ENCODE measurements at regions not wholly inside any gene's neighbourhood (a gene's known extent, or its start where the extent isn't known, plus 50 kb on each side); places are given as distances from the start of the nearest gene placed in this dataset.

- TF ChIP-seq TAF1 (IDR thresholded peaks at IDR 0.05; ENCODE audit: borderline replicate concordance, insufficient read depth, low read length), result no peak
- no peak for TF ChIP-seq SIN3A (IDR thresholded peaks at IDR 0.05; ENCODE audit: borderline replicate concordance, insufficient read depth, low read length)
- TF ChIP-seq POLR2AphosphoS5 (IDR thresholded peaks at IDR 0.05; ENCODE audit: low read depth, low read length), result no peak
- no peak for TF ChIP-seq REST (IDR thresholded peaks at IDR 0.05; ENCODE audit: insufficient read depth in 1 of 2, low read depth in 2 of 2, low read length in 2 of 2)
- no peak for TF ChIP-seq FOXP2 (optimal IDR thresholded peaks at IDR 0.05; ENCODE audit: borderline replicate concordance, extremely low read depth, extremely low read length, insufficient read depth)
These were observed 693.6 kb upstream of the AUTS2 start for GRCh38 chr7:68904630-68905029.

GRCh38 chr7:68911754-68912153 lies 686.5 kb upstream of the AUTS2 start:
- TF ChIP-seq POLR2AphosphoS5 (IDR thresholded peaks at IDR 0.05; ENCODE audit: low read depth, low read length) (no peak), FOXP2 (optimal IDR thresholded peaks at IDR 0.05; ENCODE audit: borderline replicate concordance, extremely low read depth, extremely low read length, insufficient read depth) (no peak), TAF1 (IDR thresholded peaks at IDR 0.05; ENCODE audit: borderline replicate concordance, insufficient read depth, low read length) (no peak), REST (IDR thresholded peaks at IDR 0.05; ENCODE audit: insufficient read depth in 1 of 2, low read depth in 2 of 2, low read length in 2 of 2) (no peak), SIN3A (IDR thresholded peaks at IDR 0.05; ENCODE audit: borderline replicate concordance, insufficient read depth, low read length) (no peak)

GRCh38 chr7:68914006-68914405 lies 684.3 kb upstream of the AUTS2 start:
- TF ChIP-seq SIN3A (IDR thresholded peaks at IDR 0.05; ENCODE audit: borderline replicate concordance, insufficient read depth, low read length) (no peak), FOXP2 (optimal IDR thresholded peaks at IDR 0.05; ENCODE audit: borderline replicate concordance, extremely low read depth, extremely low read length, insufficient read depth) (no peak), REST (IDR thresholded peaks at IDR 0.05; ENCODE audit: insufficient read depth in 1 of 2, low read depth in 2 of 2, low read length in 2 of 2) (no peak), POLR2AphosphoS5 (IDR thresholded peaks at IDR 0.05; ENCODE audit: low read depth, low read length) (no peak), TAF1 (IDR thresholded peaks at IDR 0.05; ENCODE audit: borderline replicate concordance, insufficient read depth, low read length) (no peak)

- TF ChIP-seq TAF1 (IDR thresholded peaks at IDR 0.05; ENCODE audit: borderline replicate concordance, insufficient read depth, low read length), result no peak
- no peak for TF ChIP-seq SIN3A (IDR thresholded peaks at IDR 0.05; ENCODE audit: borderline replicate concordance, insufficient read depth, low read length)
- no peak for TF ChIP-seq FOXP2 (optimal IDR thresholded peaks at IDR 0.05; ENCODE audit: borderline replicate concordance, extremely low read depth, extremely low read length, insufficient read depth)
- TF ChIP-seq REST (IDR thresholded peaks at IDR 0.05; ENCODE audit: insufficient read depth in 1 of 2, low read depth in 2 of 2, low read length in 2 of 2), result no peak
- no peak for TF ChIP-seq POLR2AphosphoS5 (IDR thresholded peaks at IDR 0.05; ENCODE audit: low read depth, low read length)
These were observed 681.1 kb upstream of the AUTS2 start for GRCh38 chr7:68917041-68917651.

All from PFSK-1 (cell line).